Neural progenitor cell (in vitro differentiated cells): ENCODE measurements at regions not wholly inside any gene's neighbourhood (a gene's known extent, or its start where the extent isn't known, plus 50 kb on each side); places are given as distances from the start of the nearest gene placed in this dataset.

Experiments
- EZH2 ChIP-seq: fragments of 200-600 bp; sonication (generic); IDR thresholded peaks from 2 replicates; pipeline ENCODE4 v1.6.1; 2017; ENCODE audit warnings: antibody characterized with exemption, mild to moderate bottlenecking, moderate library complexity
- EZH2phosphoT487 ChIP-seq: fragments of 200-600 bp; sonication (generic); IDR thresholded peaks from 2 replicates; pipeline ENCODE4 v1.6.1; 2017; ENCODE audit warnings: antibody characterized with exemption
- TF ChIP-seq, protein P1 (sequence below): fragments of 200-600 bp; sonication (generic); IDR thresholded peaks from 2 replicates; pipeline ENCODE4 v1.5.1; 2017; ENCODE audit warnings: antibody characterized with exemption, mild to moderate bottlenecking

GRCh38 chr1:228873709-228874108 is 138.4 kb downstream of the RHOU start:
- TF ChIP-seq EZH2: no peak
- TF ChIP-seq, protein P1, sequence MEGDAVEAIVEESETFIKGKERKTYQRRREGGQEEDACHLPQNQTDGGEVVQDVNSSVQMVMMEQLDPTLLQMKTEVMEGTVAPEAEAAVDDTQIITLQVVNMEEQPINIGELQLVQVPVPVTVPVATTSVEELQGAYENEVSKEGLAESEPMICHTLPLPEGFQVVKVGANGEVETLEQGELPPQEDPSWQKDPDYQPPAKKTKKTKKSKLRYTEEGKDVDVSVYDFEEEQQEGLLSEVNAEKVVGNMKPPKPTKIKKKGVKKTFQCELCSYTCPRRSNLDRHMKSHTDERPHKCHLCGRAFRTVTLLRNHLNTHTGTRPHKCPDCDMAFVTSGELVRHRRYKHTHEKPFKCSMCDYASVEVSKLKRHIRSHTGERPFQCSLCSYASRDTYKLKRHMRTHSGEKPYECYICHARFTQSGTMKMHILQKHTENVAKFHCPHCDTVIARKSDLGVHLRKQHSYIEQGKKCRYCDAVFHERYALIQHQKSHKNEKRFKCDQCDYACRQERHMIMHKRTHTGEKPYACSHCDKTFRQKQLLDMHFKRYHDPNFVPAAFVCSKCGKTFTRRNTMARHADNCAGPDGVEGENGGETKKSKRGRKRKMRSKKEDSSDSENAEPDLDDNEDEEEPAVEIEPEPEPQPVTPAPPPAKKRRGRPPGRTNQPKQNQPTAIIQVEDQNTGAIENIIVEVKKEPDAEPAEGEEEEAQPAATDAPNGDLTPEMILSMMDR: no peak
- TF ChIP-seq EZH2phosphoT487: no peak
